ENCODE measurements at regions not wholly inside any gene's neighbourhood (a gene's known extent, or its start where the extent isn't known, plus 50 kb on each side); places are given as distances from the start of the nearest gene placed in this dataset.

- TF ChIP-seq CTCF (IDR thresholded peaks at IDR 0.05) (no peak), POLR2AphosphoS5 (IDR thresholded peaks at IDR 0.05) (no peak), POLR2A (IDR thresholded peaks at IDR 0.05; ENCODE audit: low read depth) (no peak)
Observed at GRCh38 chr9:22731786-22732185, 285.2 kb downstream of the DMRTA1 start.

All from esophagus muscularis mucosa (tissue), 3 donors.